Astrocyte of the hippocampus (primary cell): ENCODE measurements at regions not wholly inside any gene's neighbourhood (a gene's known extent, or its start where the extent isn't known, plus 50 kb on each side); places are given as distances from the start of the nearest gene placed in this dataset.
"Not testable (repeated sequence)": the region's sequence is repeated elsewhere in the genome, so short reads cannot be mapped to it uniquely, and the experiment has no call there.

ENCODE experiments used
- DNase-seq: peaks from one replicate; pipeline ENCODE4 v3.0.0; 2011; ENCODE audit warnings: low read depth, low spot score

- DNase-seq, result peak; percentile 24
These were observed 91.1 kb upstream of the ANKRD10 start for GRCh38 chr13:111005808-111006505.

GRCh38 chr13:111005364-111005763, 90.5 kb upstream of the ANKRD10 start:
- DNase-seq, result peak; percentile 10

- DNase-seq, result no peak
These were observed 89.6 kb upstream of the ANKRD10 start for GRCh38 chr13:111004444-111004843.

DNA sequence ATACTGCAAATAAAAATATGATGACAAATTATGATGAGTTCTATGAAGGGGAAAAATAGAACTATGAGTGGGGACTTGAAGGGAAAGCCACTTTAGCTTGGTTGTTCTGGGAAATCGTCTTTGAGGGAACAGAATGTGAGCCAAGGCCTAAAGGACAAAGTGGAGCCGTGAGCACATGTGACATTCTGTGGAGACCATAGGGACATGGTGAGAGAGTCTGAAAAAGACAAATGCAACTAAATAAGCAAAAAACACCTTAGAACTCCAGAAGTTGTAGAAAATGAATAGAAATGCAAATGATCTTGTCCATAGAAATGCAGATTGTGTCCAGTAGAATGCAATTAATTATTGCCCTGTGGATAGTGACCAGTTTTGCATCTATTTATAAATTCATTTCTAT, 86.8 kb upstream of the ANKRD10 start:
- DNase-seq, result no peak

DNA sequence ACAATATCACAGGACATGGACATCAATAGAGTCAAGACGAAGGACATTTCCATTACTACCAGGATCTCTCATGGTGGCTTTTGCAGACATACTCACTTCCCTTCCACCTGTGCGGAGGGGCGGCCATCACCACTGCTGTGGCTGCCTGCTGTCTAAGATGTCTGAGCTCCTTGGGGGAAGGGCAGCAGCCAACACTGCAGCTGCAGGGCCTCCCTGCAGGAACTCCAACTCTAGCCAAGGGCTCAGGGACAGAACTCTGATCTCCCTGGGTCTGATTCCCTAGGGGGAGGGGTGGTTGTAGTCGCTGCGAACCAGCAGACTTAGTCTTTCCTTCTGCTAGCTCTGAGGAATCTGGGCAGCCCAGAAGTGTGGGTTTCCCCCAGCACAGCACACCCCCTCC, 78.9 kb upstream of the ANKRD10 start:
- DNase-seq, result no peak

- no peak for DNase-seq
These were observed 77.2 kb upstream of the ANKRD10 start for GRCh38 chr13:110991991-110992508.

DNA sequence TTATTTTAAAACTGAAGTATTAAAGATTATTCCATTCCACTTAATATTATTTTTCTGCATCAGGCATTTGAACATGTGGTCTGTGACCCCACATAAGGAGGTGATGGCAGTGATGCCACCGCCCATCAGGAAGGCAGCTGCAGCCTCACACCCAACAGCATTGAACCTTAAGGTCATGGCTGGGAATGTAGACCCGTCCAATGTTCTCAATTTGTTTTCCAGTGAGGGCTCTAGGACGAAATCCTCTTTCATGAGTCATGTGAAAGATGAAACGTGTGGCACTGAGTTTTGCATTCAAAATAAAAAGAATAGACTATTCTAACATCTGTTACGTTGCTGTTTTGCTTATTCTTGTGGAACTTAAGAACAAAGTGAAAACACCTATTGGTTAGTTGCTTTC, 74.5 kb upstream of the ANKRD10 start:
- no peak for DNase-seq

- DNase-seq, result no peak
These were observed 70.7 kb upstream of the ANKRD10 start for GRCh38 chr13:110985541-110985940.

GRCh38 chr13:110984798-110985197, 69.9 kb upstream of the ANKRD10 start:
- no peak for DNase-seq

- DNase-seq, result no peak
These were observed 69.5 kb upstream of the ANKRD10 start for GRCh38 chr13:110984381-110984780.

- no peak for DNase-seq
These were observed 68.4 kb upstream of the ANKRD10 start for GRCh38 chr13:110983241-110983640.

DNA sequence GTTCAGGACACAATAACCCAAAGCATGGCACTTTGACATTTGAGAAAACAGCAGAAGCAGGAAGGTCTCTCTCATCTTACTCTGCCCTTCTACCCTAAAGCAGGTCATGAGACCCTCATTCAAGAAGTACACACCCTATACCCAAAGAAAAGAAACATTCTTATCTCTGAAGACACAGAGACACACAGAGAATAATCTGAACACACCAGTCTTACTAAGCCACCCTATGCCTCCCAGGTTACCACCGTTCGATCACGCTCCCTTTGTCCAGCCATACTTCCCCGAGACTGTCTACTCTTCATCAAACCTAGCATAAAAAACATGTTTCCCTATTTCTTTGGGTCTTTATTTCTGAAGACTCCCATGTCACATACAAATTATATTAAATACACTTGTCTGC, 66.5 kb upstream of the ANKRD10 start:
- no peak for DNase-seq

DNA sequence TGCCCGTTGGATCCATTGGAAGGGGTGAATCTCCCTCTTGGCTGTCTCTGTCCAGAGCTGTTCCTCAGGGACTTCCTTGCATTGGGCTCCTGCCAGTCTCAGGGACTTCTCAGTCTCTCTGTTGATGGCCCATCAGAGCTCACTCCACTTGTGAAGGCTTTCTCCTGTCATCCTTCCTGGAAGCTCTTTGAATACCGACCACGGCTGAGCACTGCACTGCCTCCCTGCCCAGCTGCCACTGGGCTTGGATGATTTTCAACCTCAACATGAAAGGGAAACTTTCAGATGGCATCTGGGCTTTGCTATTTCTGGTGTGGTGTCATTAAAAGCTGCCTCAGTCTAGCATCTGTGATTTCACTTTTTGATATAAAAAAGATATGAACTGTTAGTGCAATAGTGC, 66.1 kb upstream of the ANKRD10 start:
- no peak for DNase-seq

DNA sequence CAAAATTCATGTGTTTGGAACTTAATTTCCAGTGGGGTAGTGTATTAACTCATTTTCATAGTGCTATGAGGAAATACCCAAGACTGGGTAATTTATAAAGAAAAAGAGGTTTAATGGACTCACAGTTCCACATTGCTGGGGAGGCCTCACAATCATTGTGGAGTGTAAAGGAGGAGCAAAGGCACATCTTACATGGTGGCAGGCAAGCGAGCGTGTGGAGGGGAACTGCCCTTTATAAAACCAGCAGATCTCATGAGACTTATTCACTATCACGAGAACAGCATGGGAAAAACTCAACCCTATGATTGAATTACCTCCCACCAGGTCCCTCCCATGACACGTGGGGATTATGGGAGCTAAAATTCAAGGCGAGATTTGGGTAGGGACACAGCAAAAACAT, 64.3 kb upstream of the ANKRD10 start:
- DNase-seq, result not testable (repeated sequence)

GRCh38 chr13:110978390-110978789, 63.5 kb upstream of the ANKRD10 start:
- no peak for DNase-seq

DNA sequence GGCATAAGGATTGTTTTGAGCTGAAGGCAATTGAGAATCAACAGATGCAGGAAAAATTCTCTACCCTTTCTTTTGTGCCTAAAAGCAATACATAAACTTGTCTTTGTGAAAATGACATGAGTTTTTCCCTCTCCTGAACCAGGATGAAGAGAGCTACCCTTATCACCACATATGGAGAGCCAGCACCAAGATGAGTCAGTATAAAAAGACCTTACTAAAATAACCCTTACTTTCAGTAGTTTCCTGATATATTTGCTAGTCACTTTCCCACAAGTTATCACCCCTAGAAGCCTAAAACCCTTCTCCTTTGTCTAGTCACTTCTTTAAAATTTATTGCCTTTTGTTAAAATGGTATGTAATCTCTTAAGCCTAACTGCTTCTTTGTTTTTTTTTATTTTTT, 61.9 kb upstream of the ANKRD10 start:
- DNase-seq, result no peak

- no peak for DNase-seq
These were observed 58.3 kb upstream of the ANKRD10 start for GRCh38 chr13:110973007-110973700.

DNA sequence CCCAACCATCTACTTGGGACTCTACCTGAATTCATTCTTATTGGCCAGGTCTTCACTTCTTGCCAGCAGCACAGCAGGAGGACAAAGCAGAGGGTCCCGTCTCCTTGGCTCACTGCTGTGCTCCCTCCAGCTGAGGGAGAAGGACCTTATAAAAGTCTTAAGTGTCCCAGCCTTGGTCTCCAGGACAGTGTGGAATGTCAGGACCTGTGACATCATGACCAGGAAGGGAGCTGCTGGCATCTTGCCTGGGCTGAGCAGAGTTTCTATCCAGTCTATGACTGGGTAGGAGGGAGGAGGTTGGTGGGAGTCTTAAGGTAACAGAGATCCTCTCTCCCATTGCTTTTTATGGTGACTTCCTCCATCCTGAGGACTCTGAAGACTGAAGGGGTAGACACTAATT, 56.6 kb upstream of the ANKRD10 start:
- DNase-seq, result no peak

DNA sequence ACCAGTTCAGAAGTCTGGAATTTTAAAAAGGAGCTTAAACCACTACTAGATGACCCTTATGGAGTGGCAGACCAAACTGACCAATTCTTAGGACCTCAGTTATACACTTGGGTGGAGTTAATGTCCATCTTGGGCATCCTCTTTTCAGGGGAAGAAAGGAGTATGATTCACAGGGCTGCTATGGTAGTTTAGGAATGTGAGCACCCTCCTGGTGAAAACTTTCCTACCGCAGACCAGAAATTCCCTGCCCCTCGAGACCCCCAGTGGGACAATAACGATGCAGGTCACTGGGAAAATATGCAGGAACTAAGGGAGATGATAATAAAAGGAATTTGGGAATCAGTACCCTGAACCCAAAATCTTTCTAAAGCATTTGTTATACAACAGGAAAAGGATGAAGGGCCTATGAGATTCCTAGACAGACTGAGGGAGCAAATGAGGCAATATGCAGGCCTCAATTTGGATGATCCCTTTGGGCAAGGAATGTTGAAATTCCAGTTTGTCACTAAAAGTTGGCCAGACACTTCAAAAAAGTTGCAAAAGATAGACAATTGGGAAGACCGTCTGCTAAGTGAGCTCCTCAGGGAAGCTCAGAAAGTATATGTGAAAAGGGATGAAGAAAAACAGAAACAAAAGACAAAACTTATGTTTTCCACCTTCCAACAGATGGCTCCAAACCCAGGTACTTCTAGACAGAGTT, 52.4 kb upstream of the ANKRD10 start:
- peak; percentile 58 for DNase-seq

DNA sequence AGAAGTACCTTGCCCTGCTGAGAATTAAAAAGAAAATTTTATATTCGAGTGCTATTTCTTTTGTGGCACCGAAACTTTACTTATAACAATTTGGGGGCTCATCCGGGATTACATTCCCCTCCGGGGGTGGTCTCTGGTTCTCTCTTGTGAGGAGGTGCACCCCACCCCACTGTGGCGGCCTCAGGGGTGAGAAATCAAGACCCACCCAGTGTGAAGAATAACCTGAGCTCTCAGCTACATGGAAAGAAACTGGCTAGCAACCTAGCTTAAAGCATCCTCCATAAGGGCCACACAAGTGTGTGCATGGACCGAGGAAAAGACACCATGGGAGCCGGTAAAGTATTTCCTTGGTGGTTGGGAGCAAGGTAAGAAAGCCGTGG, 50.9 kb upstream of the ANKRD10 start:
- no peak for DNase-seq

GRCh38 chr13:110965038-110965754, 50.3 kb upstream of the ANKRD10 start:
- DNase-seq, result peak; percentile 61
